Keratinocyte (primary cell): ENCODE measurements at regions not wholly inside any gene's neighbourhood (a gene's known extent, or its start where the extent isn't known, plus 50 kb on each side); places are given as distances from the start of the nearest gene placed in this dataset.

Source experiments
- DNase-seq: peaks from one replicate; pipeline ENCODE4 v3.0.0-alpha.2; 2011; ENCODE audit warnings: low read depth, missing footprints, low spot score
- FAIRE-seq: peaks from 2 replicates; lab custom pipeline; 2011; peaks lifted over from hg19 to GRCh38; lab: Jason Lieb, UNC
- H2AFZ ChIP-seq: 2 replicates; pipeline ENCODE4 v1.6.0; 2012; ENCODE audit warnings: low read length, control low read depth, inconsistent platforms; ENCODE audit not compliant: control insufficient read depth
- H3K27ac ChIP-seq: 2 replicates; pipeline ENCODE4 v1.5.1; 2011; ENCODE audit warnings: low read length; ENCODE audit not compliant: control insufficient read depth, insufficient read depth
- H3K27me3 ChIP-seq: 3 replicates; pipeline ENCODE4 v1.6.0; 2011; ENCODE audit warnings: low read length; ENCODE audit not compliant: control insufficient read depth, insufficient read depth; ENCODE audit errors: extremely low read depth
- H3K36me3 ChIP-seq, 2 experiments: 2 replicates in 1 of 2; 3 replicates in 1 of 2; pipeline ENCODE4 v1.5.1; 2011; ENCODE audit warnings: low read length in 2 of 2, mild to moderate bottlenecking in 1 of 2; ENCODE audit not compliant: control insufficient read depth in 2 of 2, insufficient read depth in 2 of 2; ENCODE audit errors: extremely low read depth in 1 of 2
- H3K4me1 ChIP-seq: 3 replicates; pipeline ENCODE4 v1.5.1; 2011; ENCODE audit warnings: low read length; ENCODE audit not compliant: control insufficient read depth, insufficient read depth; ENCODE audit errors: extremely low read depth
- H3K4me2 ChIP-seq: 3 replicates; pipeline ENCODE4 v1.6.0; 2011; ENCODE audit warnings: low read depth, low read length; ENCODE audit not compliant: control insufficient read depth, insufficient read depth; ENCODE audit errors: extremely low read depth
- H3K4me3 ChIP-seq, 3 experiments: fragments of 200-600 bp in 1 of 3; sonication (generic) in 1 of 3; 2 replicates in 2 of 3; 3 replicates in 1 of 3; pipeline ENCODE4 v1.5.1; 2011 to 2016; ENCODE audit warnings: low read length in 3 of 3, mild to moderate bottlenecking in 3 of 3, control low read depth in 2 of 3, inconsistent platforms in 1 of 3, low read depth in 1 of 3, mixed read lengths in 1 of 3, mixed run types in 1 of 3, moderate library complexity in 1 of 3; ENCODE audit not compliant: control insufficient read depth in 2 of 3, insufficient read depth in 2 of 3; ENCODE audit errors: extremely low read depth in 1 of 3
- H3K79me2 ChIP-seq: 2 replicates; pipeline ENCODE4 v1.6.0; 2012; ENCODE audit warnings: low read length; ENCODE audit not compliant: control insufficient read depth, insufficient read depth
- H3K9ac ChIP-seq: 3 replicates; pipeline ENCODE4 v1.6.0; 2011; ENCODE audit warnings: low read length; ENCODE audit not compliant: control insufficient read depth, insufficient read depth; ENCODE audit errors: extremely low read depth
- H3K9me1 ChIP-seq: 3 replicates; pipeline ENCODE4 v1.6.0; 2011; ENCODE audit warnings: low read length; ENCODE audit not compliant: control insufficient read depth, insufficient read depth; ENCODE audit errors: extremely low read depth
- H3K9me3 ChIP-seq: 2 replicates; pipeline ENCODE4 v1.5.1; 2012; ENCODE audit warnings: low read depth, low read length; ENCODE audit not compliant: control insufficient read depth
- H4K20me1 ChIP-seq: 3 replicates; pipeline ENCODE4 v1.6.0; 2011; ENCODE audit warnings: low read length; ENCODE audit not compliant: control insufficient read depth, insufficient read depth; ENCODE audit errors: extremely low read depth
- CTCF ChIP-seq, 3 experiments: IDR thresholded peaks in 1 of 3; conservative IDR thresholded peaks in 1 of 3; optimal IDR thresholded peaks in 1 of 3; 2 replicates in 2 of 3; 3 replicates in 1 of 3; pipeline versions ENCODE3 to v1.5.1; 2011; ENCODE audit warnings: low read length in 3 of 3, mild to moderate bottlenecking in 3 of 3, moderate library complexity in 2 of 3, control low read depth in 1 of 3, inconsistent platforms in 1 of 3; ENCODE audit not compliant: insufficient read depth in 2 of 3; ENCODE audit errors: extremely low read depth in 1 of 3
- EZH2 ChIP-seq: IDR thresholded peaks from one replicate; pipeline ENCODE4 v1.6.1; 2012; ENCODE audit warnings: inconsistent platforms, mild to moderate bottlenecking, low read length, moderate library complexity
- dilution Hi-C: fragments of 300-500 bp; cut with MboI; formaldehyde crosslinking; loops from one replicate; pipeline ENCODE4 v1.7.0; 2020; ENCODE audit warnings: low sequenced_read_pairs; ENCODE audit not compliant: extremely low pct_ligation_motif_present

- no peaks in the 10 kb centered on the region for H3K79me2 ChIP-seq
- no peaks in the 10 kb centered on the region for H3K36me3 ChIP-seq
- dilution Hi-C loops = no loop called here
- no peaks in the 10 kb centered on the region for H3K27me3 ChIP-seq
- H3K9ac ChIP-seq = no peak overlapping the region
- no peak for TF ChIP-seq CTCF (optimal IDR thresholded peaks at IDR 0.05 in 1 of 3, IDR thresholded peaks at IDR 0.05 in 1 of 3, conservative IDR thresholded peaks at IDR 0.05 in 1 of 3; ENCODE audit: extremely low read depth in 1 of 3, insufficient read depth in 2 of 3, low read length in 3 of 3)
- TF ChIP-seq EZH2 = no peak
- FAIRE-seq (no peak), DNase-seq (no peak)
- no peaks in the 10 kb centered on the region for H4K20me1 ChIP-seq
- H2AFZ ChIP-seq = no peak overlapping the region
- H3K4me1 ChIP-seq = no peaks in the 10 kb centered on the region
- H3K9me1 ChIP-seq = no peaks in the 10 kb centered on the region
- no peak overlapping the region for H3K4me3 ChIP-seq
- H3K27ac ChIP-seq = no peak overlapping the region
- H3K9me3 ChIP-seq = no peaks in the 10 kb centered on the region
- H3K4me2 ChIP-seq = no peak overlapping the region
These were observed 85.2 kb upstream of the TMPRSS2 start for GRCh38 chr21:41593051-41593759.

GRCh38 chr21:41589620-41590175, 81.7 kb upstream of the TMPRSS2 start:
- TF ChIP-seq CTCF (optimal IDR thresholded peaks at IDR 0.05 in 1 of 3, IDR thresholded peaks at IDR 0.05 in 1 of 3, conservative IDR thresholded peaks at IDR 0.05 in 1 of 3; ENCODE audit: extremely low read depth in 1 of 3, insufficient read depth in 2 of 3, low read length in 3 of 3) (no peak), EZH2 (no peak)
- Histone ChIP-seq H3K27ac (no peak overlapping the region), H3K79me2 (no peaks in the 10 kb centered on the region), H3K4me2 (no peak overlapping the region), H3K36me3 (no peaks in the 10 kb centered on the region), H4K20me1 (no peaks in the 10 kb centered on the region), H2AFZ (no peak overlapping the region), H3K9ac (no peak overlapping the region), H3K27me3 (no peaks in the 10 kb centered on the region), H3K9me1 (no peaks in the 10 kb centered on the region), H3K4me1 (no peaks in the 10 kb centered on the region), H3K9me3 (no peaks in the 10 kb centered on the region), H3K4me3 (no peak overlapping the region)
- FAIRE-seq = no peak
- DNase-seq = no peak
- dilution Hi-C loops = no loop called here
